Transverse colon (tissue), 3 donors: ENCODE measurements at regions not wholly inside any gene's neighbourhood (a gene's known extent, or its start where the extent isn't known, plus 50 kb on each side); places are given as distances from the start of the nearest gene placed in this dataset.

ENCODE experiments used
- CTCF ChIP-seq, 5 experiments: fragments of 200-600 bp in 3 of 5; fragments of 450-650 bp in 2 of 5; sonication (generic) in 3 of 5; IDR thresholded peaks; 1 replicate in 2 of 5; 2 replicates in 3 of 5; pipeline ENCODE4 v1.5.1; 2016 to 2017; ENCODE audit warnings: antibody characterized with exemption in 5 of 5, inconsistent platforms in 3 of 5, mild to moderate bottlenecking in 2 of 5, moderate library complexity in 1 of 5
- EP300 ChIP-seq: sonication (generic); formaldehyde crosslinking; IDR thresholded peaks from one replicate; pipeline ENCODE4 v1.6.1; 2017; ENCODE audit warnings: antibody characterized with exemption, low read depth
- POLR2A ChIP-seq: fragments of 450-650 bp; IDR thresholded peaks from one replicate; pipeline ENCODE4 v1.6.1; 2016; ENCODE audit warnings: antibody characterized with exemption, mild to moderate bottlenecking, moderate library complexity

GRCh38 chr11:70762810-70763209 is 364.5 kb downstream of the CTTN start:
- TF ChIP-seq CTCF (IDR thresholded peaks at IDR 0.05) (no peak), POLR2A (no peak), EP300 (no peak)
